Chondrocyte (in vitro differentiated cells): ENCODE measurements at regions not wholly inside any gene's neighbourhood (a gene's known extent, or its start where the extent isn't known, plus 50 kb on each side); places are given as distances from the start of the nearest gene placed in this dataset.

ENCODE experiments used
- DNase-seq: peaks from one replicate; pipeline ENCODE4 v3.0.0; 2021; ENCODE audit warnings: mixed read lengths, low spot score
- H3K27ac Mint-ChIP-seq: one replicate; pipeline ENCODE4 v1.8.0; 2021; ENCODE audit warnings: mild to moderate bottlenecking, moderate library complexity, mixed read lengths; ENCODE audit not compliant: unreplicated experiment
- H3K27me3 Mint-ChIP-seq: 2 replicates; pipeline ENCODE4 v1.8.0; 2021; ENCODE audit warnings: low read depth, mixed read lengths
- H3K36me3 Mint-ChIP-seq: 2 replicates; pipeline ENCODE4 v1.8.0; 2021; ENCODE audit warnings: low read depth, mixed read lengths
- H3K4me1 Mint-ChIP-seq: 2 replicates; pipeline ENCODE4 v1.8.0; 2021; ENCODE audit warnings: low read depth, mild to moderate bottlenecking, mixed read lengths
- H3K4me3 Mint-ChIP-seq: one replicate; pipeline ENCODE4 v1.8.0; 2021; ENCODE audit warnings: mild to moderate bottlenecking, moderate library complexity, mixed read lengths; ENCODE audit not compliant: unreplicated experiment
- H3K9me3 Mint-ChIP-seq: 2 replicates; pipeline ENCODE4 v1.8.0; 2021; ENCODE audit warnings: low read depth, mixed read lengths
- TF ChIP-seq, protein P1 (sequence below): fragments of 200-600 bp; sonication (generic); IDR thresholded peaks from 2 replicates; pipeline ENCODE4 v1.5.0; 2021; ENCODE audit warnings: antibody characterized with exemption, mild to moderate bottlenecking, moderate library complexity

DNA sequence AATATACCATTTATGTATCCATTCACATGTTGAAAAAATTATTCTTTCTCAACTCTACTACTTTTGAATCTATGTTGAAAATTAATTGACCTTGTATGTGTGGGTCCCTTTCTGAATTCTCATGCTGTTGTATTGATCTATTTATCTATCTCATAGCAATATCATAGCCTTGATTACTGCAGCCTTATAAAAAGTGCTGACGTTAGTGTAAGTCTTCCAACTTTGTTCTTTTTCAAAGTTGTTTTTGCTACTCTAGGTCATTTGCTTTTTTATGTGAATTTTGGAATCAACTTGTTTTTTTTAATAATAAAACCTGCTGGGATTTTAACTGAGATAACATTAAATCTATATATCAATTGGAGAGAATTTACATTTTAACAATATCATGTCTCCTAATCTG, 52.2 kb upstream of the PAX3 start:
- no peak overlapping the region for H3K4me3 Mint-ChIP-seq
- H3K27ac Mint-ChIP-seq: no peak overlapping the region
- no peaks in the 10 kb centered on the region for H3K27me3 Mint-ChIP-seq
- TF ChIP-seq, protein P1, sequence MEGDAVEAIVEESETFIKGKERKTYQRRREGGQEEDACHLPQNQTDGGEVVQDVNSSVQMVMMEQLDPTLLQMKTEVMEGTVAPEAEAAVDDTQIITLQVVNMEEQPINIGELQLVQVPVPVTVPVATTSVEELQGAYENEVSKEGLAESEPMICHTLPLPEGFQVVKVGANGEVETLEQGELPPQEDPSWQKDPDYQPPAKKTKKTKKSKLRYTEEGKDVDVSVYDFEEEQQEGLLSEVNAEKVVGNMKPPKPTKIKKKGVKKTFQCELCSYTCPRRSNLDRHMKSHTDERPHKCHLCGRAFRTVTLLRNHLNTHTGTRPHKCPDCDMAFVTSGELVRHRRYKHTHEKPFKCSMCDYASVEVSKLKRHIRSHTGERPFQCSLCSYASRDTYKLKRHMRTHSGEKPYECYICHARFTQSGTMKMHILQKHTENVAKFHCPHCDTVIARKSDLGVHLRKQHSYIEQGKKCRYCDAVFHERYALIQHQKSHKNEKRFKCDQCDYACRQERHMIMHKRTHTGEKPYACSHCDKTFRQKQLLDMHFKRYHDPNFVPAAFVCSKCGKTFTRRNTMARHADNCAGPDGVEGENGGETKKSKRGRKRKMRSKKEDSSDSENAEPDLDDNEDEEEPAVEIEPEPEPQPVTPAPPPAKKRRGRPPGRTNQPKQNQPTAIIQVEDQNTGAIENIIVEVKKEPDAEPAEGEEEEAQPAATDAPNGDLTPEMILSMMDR: no peak
- DNase-seq: no peak
- H3K36me3 Mint-ChIP-seq: no peaks in the 10 kb centered on the region
- peaks cover 7% of the 10 kb centered on the region for H3K9me3 Mint-ChIP-seq
- no peaks in the 10 kb centered on the region for H3K4me1 Mint-ChIP-seq

- TF ChIP-seq, protein P1: no peak
- Mint-ChIP-seq H3K27ac (no peak overlapping the region), H3K27me3 (no peaks in the 10 kb centered on the region), H3K4me1 (no peaks in the 10 kb centered on the region), H3K4me3 (no peak overlapping the region), H3K36me3 (no peaks in the 10 kb centered on the region), H3K9me3 (peaks cover 7% of the 10 kb centered on the region)
- no peak for DNase-seq
These were observed 54.2 kb upstream of the PAX3 start for GRCh38 chr2:222352981-222353380.

DNA sequence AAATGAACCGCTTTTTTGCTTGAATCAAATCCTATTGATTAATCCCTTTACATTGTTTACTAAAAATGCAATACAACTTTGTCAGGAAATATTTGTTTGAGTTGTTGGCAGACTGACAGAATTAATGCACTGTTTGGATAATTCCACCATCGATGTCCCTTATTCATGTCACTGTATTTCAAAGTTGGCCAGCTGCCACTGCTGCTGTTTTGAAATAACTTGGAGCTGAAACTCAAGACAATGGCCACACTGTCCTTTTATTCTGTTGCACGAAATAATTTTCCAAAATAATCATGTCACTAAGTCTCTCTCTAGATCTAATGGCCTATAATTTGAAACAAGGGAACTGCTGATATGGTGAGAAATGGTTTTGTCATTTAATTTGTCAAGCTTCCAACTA, 55.2 kb upstream of the PAX3 start:
- peaks cover 7% of the 10 kb centered on the region for H3K9me3 Mint-ChIP-seq
- H3K27ac Mint-ChIP-seq: no peak overlapping the region
- H3K27me3 Mint-ChIP-seq: no peaks in the 10 kb centered on the region
- H3K36me3 Mint-ChIP-seq: no peaks in the 10 kb centered on the region
- H3K4me3 Mint-ChIP-seq: no peak overlapping the region
- H3K4me1 Mint-ChIP-seq: peaks cover 3% of the 10 kb centered on the region
- TF ChIP-seq, protein P1: no peak
- DNase-seq: no peak

- DNase-seq: no peak
- H3K4me1 Mint-ChIP-seq: peaks cover 5% of the 10 kb centered on the region
- peaks cover 7% of the 10 kb centered on the region for H3K9me3 Mint-ChIP-seq
- no peak overlapping the region for H3K4me3 Mint-ChIP-seq
- no peaks in the 10 kb centered on the region for H3K36me3 Mint-ChIP-seq
- TF ChIP-seq, protein P1: no peak
- H3K27ac Mint-ChIP-seq: no peak overlapping the region
- H3K27me3 Mint-ChIP-seq: no peaks in the 10 kb centered on the region
These were observed 57.1 kb upstream of the PAX3 start for GRCh38 chr2:222355860-222356259.

DNA sequence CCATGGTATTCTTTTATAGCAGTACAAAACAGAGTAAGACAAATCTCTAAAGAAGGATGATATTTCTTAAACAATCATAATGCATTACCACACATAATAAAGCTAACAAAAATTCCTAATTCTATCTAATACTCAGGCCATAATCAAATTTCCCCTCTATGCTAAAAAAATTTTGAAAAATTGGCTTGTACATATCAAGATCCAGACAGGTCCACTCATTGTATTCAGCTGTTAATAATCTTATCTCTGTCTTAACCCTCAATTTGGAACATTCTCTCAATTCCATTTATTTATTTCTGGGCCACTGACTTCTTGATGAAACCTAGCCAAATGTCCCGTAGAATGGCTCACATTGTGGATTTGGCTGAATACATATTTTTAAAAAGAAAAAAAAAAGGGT, 59.1 kb upstream of the PAX3 start:
- no peaks in the 10 kb centered on the region for H3K36me3 Mint-ChIP-seq
- peaks cover 5% of the 10 kb centered on the region for H3K4me1 Mint-ChIP-seq
- H3K27ac Mint-ChIP-seq: no peak overlapping the region
- H3K9me3 Mint-ChIP-seq: no peaks in the 10 kb centered on the region
- H3K27me3 Mint-ChIP-seq: no peaks in the 10 kb centered on the region
- no peak for DNase-seq
- no peak overlapping the region for H3K4me3 Mint-ChIP-seq
- TF ChIP-seq, protein P1: no peak
